Left lung (tissue), 4 donors: ENCODE measurements at regions not wholly inside any gene's neighbourhood (a gene's known extent, or its start where the extent isn't known, plus 50 kb on each side); places are given as distances from the start of the nearest gene placed in this dataset.

ENCODE experiments used
- ATAC-seq: fragments of 200-7000 bp; cut with Tn5 transposase; one replicate; pipeline ENCODE4 v1.9.1; 2020; ENCODE audit warnings: moderate library complexity
- DNase-seq, 4 donors: peaks; one replicate each; pipeline ENCODE4 v3.0.0-alpha.2; 2013 to 2020
- H3K27ac ChIP-seq, 2 donors: fragments of 200-600 bp; sonication (generic) in 1 of 2; one replicate each; pipeline versions ENCODE4 v1.5.0 to v1.8.0; 2020 to 2021
- H3K27me3 ChIP-seq, 2 donors: fragments of 200-600 bp; sonication (generic) in 1 of 2; one replicate each; pipeline versions ENCODE4 v1.5.0 to v1.8.0; 2020 to 2021
- H3K36me3 ChIP-seq, 2 donors: fragments of 200-600 bp; sonication (generic) in 1 of 2; one replicate each; pipeline versions ENCODE4 v1.5.0 to v1.8.0; 2020 to 2021
- H3K4me1 ChIP-seq, 2 donors: fragments of 200-600 bp; one replicate each; pipeline ENCODE4 v1.8.0; 2021
- H3K4me3 ChIP-seq, 2 donors: fragments of 200-600 bp; sonication (generic) in 1 of 2; one replicate each; pipeline versions ENCODE4 v1.5.0 to v1.8.0; 2020 to 2021; ENCODE audit warnings: mild to moderate bottlenecking in 1 of 2
- H3K9me3 ChIP-seq, 2 donors: fragments of 200-600 bp; sonication (generic) in 1 of 2; one replicate each; pipeline versions ENCODE4 v1.5.0 to v1.8.0; 2020 to 2021
- intact Hi-C, 2 donors: fragments of 100-400 bp; cut with DNase I; formaldehyde crosslinking; loops; one replicate each; pipeline versions ENCODE4 v1.11.2 to v1.14.2; 2022
- TF ChIP-seq, protein P1 (sequence below), 2 donors: fragments of 200-600 bp; sonication (generic) in 1 of 2; IDR thresholded peaks; one replicate each; pipeline versions ENCODE4 v1.5.0 to v1.8.0; 2021; ENCODE audit warnings: antibody characterized with exemption in 2 of 2
- donor health status: DM: no; HTN: yes; CAD: no.
- donor health status: DM: no; HTN: no; CAD: no.

DNA sequence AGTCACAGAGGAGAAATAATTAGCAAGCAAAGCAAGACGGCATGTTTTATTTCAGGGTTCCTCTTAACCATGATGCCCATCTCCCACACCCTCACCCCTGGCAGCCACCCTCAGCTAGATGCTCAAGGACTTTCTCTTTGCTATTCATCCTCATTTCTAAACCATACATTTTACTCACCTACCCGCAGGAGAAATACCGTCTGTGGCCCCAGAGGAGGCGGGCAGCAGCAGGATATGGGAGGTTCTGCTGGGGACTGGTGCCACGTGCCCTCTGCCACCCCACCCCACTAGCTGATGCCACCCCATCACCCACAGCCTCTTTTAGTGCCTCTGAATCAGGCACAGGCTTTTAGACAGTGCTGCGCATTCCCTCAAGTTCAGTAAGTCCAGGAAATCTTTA lies 168.7 kb upstream of the ITGB1 start:
- Histone ChIP-seq H3K4me3 (no peak overlapping the region), H3K9me3 (no peaks in the 10 kb centered on the region), H3K27me3 (no peaks in the 10 kb centered on the region), H3K4me1 (peaks cover 10 to 23% of the 10 kb centered on the region in 2 donors), H3K36me3 (no peaks in the 10 kb centered on the region), H3K27ac (peak overlapping the region; percentile 45 to 69)
- intact Hi-C loops = no loop called here
- TF ChIP-seq, protein P1, sequence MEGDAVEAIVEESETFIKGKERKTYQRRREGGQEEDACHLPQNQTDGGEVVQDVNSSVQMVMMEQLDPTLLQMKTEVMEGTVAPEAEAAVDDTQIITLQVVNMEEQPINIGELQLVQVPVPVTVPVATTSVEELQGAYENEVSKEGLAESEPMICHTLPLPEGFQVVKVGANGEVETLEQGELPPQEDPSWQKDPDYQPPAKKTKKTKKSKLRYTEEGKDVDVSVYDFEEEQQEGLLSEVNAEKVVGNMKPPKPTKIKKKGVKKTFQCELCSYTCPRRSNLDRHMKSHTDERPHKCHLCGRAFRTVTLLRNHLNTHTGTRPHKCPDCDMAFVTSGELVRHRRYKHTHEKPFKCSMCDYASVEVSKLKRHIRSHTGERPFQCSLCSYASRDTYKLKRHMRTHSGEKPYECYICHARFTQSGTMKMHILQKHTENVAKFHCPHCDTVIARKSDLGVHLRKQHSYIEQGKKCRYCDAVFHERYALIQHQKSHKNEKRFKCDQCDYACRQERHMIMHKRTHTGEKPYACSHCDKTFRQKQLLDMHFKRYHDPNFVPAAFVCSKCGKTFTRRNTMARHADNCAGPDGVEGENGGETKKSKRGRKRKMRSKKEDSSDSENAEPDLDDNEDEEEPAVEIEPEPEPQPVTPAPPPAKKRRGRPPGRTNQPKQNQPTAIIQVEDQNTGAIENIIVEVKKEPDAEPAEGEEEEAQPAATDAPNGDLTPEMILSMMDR (IDR thresholded peaks at IDR 0.05) = no peak
- DNase-seq (no peak), ATAC-seq (no peak)

DNA sequence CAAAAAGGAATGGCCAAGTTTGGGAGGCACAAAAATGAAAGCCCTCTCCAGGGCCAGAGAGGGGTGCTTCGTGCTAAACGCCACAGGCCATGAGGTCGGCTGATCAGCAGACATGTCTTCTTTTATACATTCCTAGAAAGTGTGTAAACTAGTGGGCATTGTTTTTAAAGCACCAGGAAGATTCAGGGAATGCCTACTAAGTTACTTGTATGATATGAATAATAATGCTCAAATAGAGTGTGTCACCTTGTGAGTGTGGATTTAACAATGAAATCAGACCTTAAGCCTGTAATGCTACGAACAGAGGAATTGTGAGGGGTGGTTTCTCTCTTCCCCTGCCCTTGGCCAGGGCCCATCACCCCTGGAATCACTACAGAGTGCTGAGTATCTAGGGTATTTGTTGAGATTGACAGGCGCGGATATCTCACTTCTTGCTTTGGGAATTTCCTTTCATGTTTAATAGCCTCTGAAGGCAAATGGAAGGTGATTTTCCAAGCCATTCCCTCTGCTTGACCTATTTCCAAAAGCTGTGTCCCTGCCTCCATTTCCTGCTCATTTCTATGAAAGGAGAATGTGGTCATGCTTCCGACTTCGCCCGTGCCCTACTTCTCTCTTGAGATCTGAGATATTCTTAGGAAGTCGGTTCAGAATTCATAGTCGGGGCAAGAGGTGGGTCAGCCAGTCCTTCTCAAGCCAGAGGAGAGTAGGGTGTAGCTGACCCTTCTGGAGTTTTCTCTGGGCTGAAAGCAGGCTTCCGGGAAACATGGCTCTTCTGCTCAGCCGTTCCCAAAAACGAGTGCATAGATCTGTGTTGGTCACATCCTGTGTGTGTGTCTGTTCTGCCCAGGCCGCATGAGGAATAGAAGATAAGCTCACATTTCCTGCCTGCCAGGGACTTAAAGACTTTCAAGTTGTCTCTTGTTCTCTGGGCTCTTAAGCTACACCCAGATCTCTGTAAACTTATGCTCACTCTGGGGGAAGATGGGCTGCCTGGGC lies 167.8 kb upstream of the ITGB1 start:
- Histone ChIP-seq H3K27ac (peak overlapping the region; percentile 45 to 69), H3K9me3 (no peaks in the 10 kb centered on the region), H3K36me3 (no peaks in the 10 kb centered on the region), H3K27me3 (no peaks in the 10 kb centered on the region), H3K4me1 (peaks cover 10 to 23% of the 10 kb centered on the region in 2 donors), H3K4me3 (no peak overlapping the region)
- DNase-seq (no peak), ATAC-seq (no peak)
- intact Hi-C loops = no loop called here
- TF ChIP-seq, protein P1 (IDR thresholded peaks at IDR 0.05) = no peak

DNA sequence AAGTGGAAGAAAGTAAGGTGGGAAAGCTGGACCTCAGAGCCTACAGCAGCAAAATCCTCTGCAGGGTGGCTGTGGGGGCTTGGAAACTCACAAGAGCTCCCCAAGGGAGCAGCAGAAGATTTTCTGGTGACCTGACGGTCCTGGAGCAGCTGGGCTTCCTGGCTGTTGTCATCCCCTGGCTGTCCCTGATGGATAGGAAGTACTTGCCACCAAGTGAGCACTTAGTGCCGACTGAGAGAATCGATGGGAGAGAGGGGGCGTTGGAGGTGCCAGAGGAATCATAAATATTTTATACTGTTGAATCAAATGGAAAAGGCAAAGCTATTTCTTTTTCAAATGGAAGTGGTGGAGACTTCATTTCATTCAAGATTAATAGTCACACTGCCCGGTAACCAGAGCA lies 167.1 kb upstream of the ITGB1 start:
- H3K9me3 ChIP-seq = no peaks in the 10 kb centered on the region
- no peaks in the 10 kb centered on the region for H3K36me3 ChIP-seq
- H3K4me1 ChIP-seq = peaks cover 10 to 23% of the 10 kb centered on the region in 2 donors
- TF ChIP-seq, protein P1 (IDR thresholded peaks at IDR 0.05) = no peak
- intact Hi-C loops = no loop called here
- peak overlapping the region; percentile 45 to 69 for H3K27ac ChIP-seq
- DNase-seq (no peak), ATAC-seq (no peak)
- no peaks in the 10 kb centered on the region for H3K27me3 ChIP-seq
- no peak overlapping the region for H3K4me3 ChIP-seq

DNA sequence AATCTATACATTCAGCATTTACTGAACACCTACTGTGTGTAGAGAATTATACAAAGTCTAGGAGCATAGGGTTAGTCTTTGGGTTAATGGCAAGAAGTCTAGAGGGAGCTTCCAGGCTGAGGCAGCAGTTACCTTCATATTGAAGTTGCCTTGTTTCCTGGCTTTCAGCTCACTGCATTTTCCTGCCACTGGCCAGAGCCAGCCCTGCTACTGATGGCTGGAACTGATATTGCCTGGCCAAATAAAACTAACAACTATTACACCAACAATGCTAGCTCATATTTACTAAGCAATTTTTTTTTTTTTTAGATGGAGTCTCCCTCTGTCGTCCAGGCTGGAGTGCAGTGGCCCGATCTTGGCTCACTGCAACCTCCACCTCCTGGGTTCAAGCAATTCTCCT lies 165.7 kb upstream of the ITGB1 start:
- Histone ChIP-seq H3K27ac (no peak overlapping the region), H3K9me3 (no peaks in the 10 kb centered on the region), H3K4me3 (no peak overlapping the region), H3K4me1 (peaks cover 8 to 23% of the 10 kb centered on the region in 2 donors), H3K36me3 (no peaks in the 10 kb centered on the region), H3K27me3 (no peaks in the 10 kb centered on the region)
- DNase-seq = no peak
- no peak for ATAC-seq
- TF ChIP-seq, protein P1 (IDR thresholded peaks at IDR 0.05) = no peak
- intact Hi-C loops = no loop called here

DNA sequence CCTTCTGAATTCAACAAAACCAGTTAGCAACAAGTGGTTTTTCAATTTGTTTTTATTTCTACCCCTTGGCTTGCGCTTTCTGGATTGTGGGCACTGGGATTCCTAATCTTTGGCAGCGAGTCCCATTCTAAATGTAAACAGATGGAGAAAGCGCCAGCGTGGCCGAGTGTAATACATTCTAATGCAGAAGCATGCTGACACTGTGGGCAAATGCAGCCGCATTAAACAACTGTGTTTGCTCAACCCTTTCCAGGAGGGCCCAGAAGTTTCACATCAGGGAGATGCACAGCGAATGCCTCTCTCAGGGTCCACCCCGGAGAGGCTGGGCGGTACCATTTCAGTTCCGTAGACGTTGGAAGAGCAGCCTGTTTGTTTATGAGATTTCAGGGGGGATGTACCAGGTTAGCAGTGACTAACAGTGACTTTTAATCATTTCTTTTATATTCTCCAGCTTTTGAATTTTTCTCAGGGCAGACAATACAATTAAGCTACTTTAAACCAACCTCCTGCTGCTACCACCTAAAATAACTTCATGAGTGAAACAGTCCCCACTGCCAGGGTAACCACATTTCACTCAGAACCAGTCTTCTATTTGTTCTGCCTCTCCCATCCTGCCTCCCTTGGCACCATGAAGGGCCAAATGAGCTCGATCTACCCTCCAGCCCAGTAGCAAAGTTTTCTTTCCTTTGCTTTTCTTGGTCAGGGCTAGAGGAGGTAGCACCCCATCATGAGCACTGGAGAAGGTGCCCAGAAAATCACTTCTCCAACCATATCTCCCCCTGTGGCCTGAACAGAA lies 164.2 kb upstream of the ITGB1 start:
- H3K27ac ChIP-seq = peak overlapping the region in 1 of 2 donors; percentile 63
- ATAC-seq (peak; percentile 69), DNase-seq (peak in 3 of 4 donors; percentile 19 to 55 (median 48))
- H3K36me3 ChIP-seq = no peaks in the 10 kb centered on the region
- intact Hi-C loops = no loop called here
- no peaks in the 10 kb centered on the region for H3K27me3 ChIP-seq
- H3K4me1 ChIP-seq = peaks cover 10 to 20% of the 10 kb centered on the region in 2 donors
- H3K4me3 ChIP-seq = no peak overlapping the region
- TF ChIP-seq, protein P1 (IDR thresholded peaks at IDR 0.05) = no peak
- no peaks in the 10 kb centered on the region for H3K9me3 ChIP-seq
